ENCODE measurements at regions not wholly inside any gene's neighbourhood (a gene's known extent, or its start where the extent isn't known, plus 50 kb on each side); places are given as distances from the start of the nearest gene placed in this dataset.
"Not testable (repeated sequence)": the region's sequence is repeated elsewhere in the genome, so short reads cannot be mapped to it uniquely, and the experiment has no call there.

- ATAC-seq = no peak
- H3K4me3 ChIP-seq (ENCODE audit: low read length) = no peak overlapping the region
- no peaks in the 10 kb centered on the region for H3K27me3 ChIP-seq (ENCODE audit: control insufficient read depth, insufficient read depth)
- H3K4me1 ChIP-seq (ENCODE audit: control insufficient read depth, insufficient read depth, low read length) = no peaks in the 10 kb centered on the region
- 67% methylated on average over 2 of the region's 2 CpGs for WGBS
- H3K27ac ChIP-seq (ENCODE audit: low read length) = no peak overlapping the region
- DNase-seq = no peak
- intact Hi-C loops (cut with DNase I) = no loop called here
- no peaks in the 10 kb centered on the region for H3K9me3 ChIP-seq (ENCODE audit: control insufficient read depth, low read length)
These were observed 1793.1 kb downstream of the EFNA5 start for GRCh38 chr5:105877592-105877991.

- WGBS = 76% methylated on average over 2 of the region's 2 CpGs
- DNase-seq = no peak
- ATAC-seq = no peak
- no peak overlapping the region for H3K4me3 ChIP-seq (ENCODE audit: low read length)
- intact Hi-C loops (cut with DNase I) = no loop called here
- no peak overlapping the region for H3K27ac ChIP-seq (ENCODE audit: low read length)
- no peaks in the 10 kb centered on the region for H3K4me1 ChIP-seq (ENCODE audit: control insufficient read depth, insufficient read depth, low read length)
- no peaks in the 10 kb centered on the region for H3K9me3 ChIP-seq (ENCODE audit: control insufficient read depth, low read length)
- H3K27me3 ChIP-seq (ENCODE audit: control insufficient read depth, insufficient read depth) = no peaks in the 10 kb centered on the region
These were observed 1796.4 kb downstream of the EFNA5 start for GRCh38 chr5:105874316-105874715.

GRCh38 chr5:105872569-105873270, 1798.0 kb downstream of the EFNA5 start:
- no peaks in the 10 kb centered on the region for H3K9me3 ChIP-seq (ENCODE audit: control insufficient read depth, low read length)
- no peaks in the 10 kb centered on the region for H3K4me1 ChIP-seq (ENCODE audit: control insufficient read depth, insufficient read depth, low read length)
- H3K4me3 ChIP-seq (ENCODE audit: low read length) = no peak overlapping the region
- DNase-seq (no peak), ATAC-seq (no peak)
- intact Hi-C loops (cut with DNase I) = no loop called here
- H3K27me3 ChIP-seq (ENCODE audit: control insufficient read depth, insufficient read depth) = no peaks in the 10 kb centered on the region
- 81% methylated on average over 15 of the region's 15 CpGs for WGBS
- H3K27ac ChIP-seq (ENCODE audit: low read length) = no peak overlapping the region

GRCh38 chr5:105868038-105868780, 1802.5 kb downstream of the EFNA5 start:
- no peaks in the 10 kb centered on the region for H3K4me1 ChIP-seq (ENCODE audit: control insufficient read depth, insufficient read depth, low read length)
- no peak overlapping the region for H3K4me3 ChIP-seq (ENCODE audit: low read length)
- no peaks in the 10 kb centered on the region for H3K27me3 ChIP-seq (ENCODE audit: control insufficient read depth, insufficient read depth)
- no peak overlapping the region for H3K27ac ChIP-seq (ENCODE audit: low read length)
- DNase-seq (no peak), ATAC-seq (no peak)
- 85% methylated on average over 1 of the region's 1 CpG for WGBS
- intact Hi-C loops (cut with DNase I) = no loop called here
- H3K9me3 ChIP-seq (ENCODE audit: control insufficient read depth, low read length) = no peaks in the 10 kb centered on the region

- intact Hi-C loops (cut with DNase I) = no loop called here
- DNase-seq (no peak), ATAC-seq (no peak)
- Histone ChIP-seq H3K27ac (ENCODE audit: low read length) (no peak overlapping the region), H3K27me3 (ENCODE audit: control insufficient read depth, insufficient read depth) (no peaks in the 10 kb centered on the region), H3K4me3 (ENCODE audit: low read length) (no peak overlapping the region), H3K9me3 (ENCODE audit: control insufficient read depth, low read length) (no peaks in the 10 kb centered on the region), H3K4me1 (ENCODE audit: control insufficient read depth, insufficient read depth, low read length) (no peaks in the 10 kb centered on the region)
- WGBS = 88% methylated on average over 1 of the region's 1 CpG
These were observed 1804.9 kb downstream of the EFNA5 start for GRCh38 chr5:105865834-105866233.

- 97% methylated on average over 33 of the region's 33 CpGs for WGBS
These were observed 1811.4 kb downstream of the EFNA5 start for GRCh38 chr5:105859350-105859749.

GRCh38 chr5:105849701-105850100, 1821.0 kb downstream of the EFNA5 start:
- no peaks in the 10 kb centered on the region for H3K27me3 ChIP-seq (ENCODE audit: control insufficient read depth, insufficient read depth)
- WGBS = 54% methylated on average over 1 of the region's 1 CpG
- intact Hi-C loops (cut with DNase I) = no loop called here
- H3K9me3 ChIP-seq (ENCODE audit: control insufficient read depth, low read length) = no peaks in the 10 kb centered on the region
- H3K27ac ChIP-seq (ENCODE audit: low read length) = no peak overlapping the region
- H3K4me1 ChIP-seq (ENCODE audit: control insufficient read depth, insufficient read depth, low read length) = no peaks in the 10 kb centered on the region
- DNase-seq (no peak), ATAC-seq (no peak)
- no peak overlapping the region for H3K4me3 ChIP-seq (ENCODE audit: low read length)

More at GRCh38 chr5:105859350-105859749, 1811.4 kb downstream of the EFNA5 start:
- H3K9me3 ChIP-seq (ENCODE audit: control insufficient read depth, low read length); H3K4me1 ChIP-seq (ENCODE audit: control insufficient read depth, insufficient read depth, low read length); H3K27ac ChIP-seq (ENCODE audit: low read length); intact Hi-C loops (cut with DNase I); H3K4me3 ChIP-seq (ENCODE audit: low read length); H3K27me3 ChIP-seq (ENCODE audit: control insufficient read depth, insufficient read depth); ATAC-seq: not testable (repeated sequence)
- DNase-seq = peak in 2 of 3 donors; percentile 26 to 51

GRCh38 chr5:105840800-105841199, 1829.9 kb downstream of the EFNA5 start:
- H3K4me1 ChIP-seq (ENCODE audit: control insufficient read depth, insufficient read depth, low read length) = no peaks in the 10 kb centered on the region
- H3K27ac ChIP-seq (ENCODE audit: low read length) = no peak overlapping the region
- no peak overlapping the region for H3K4me3 ChIP-seq (ENCODE audit: low read length)
- ATAC-seq (no peak), DNase-seq (no peak)
- WGBS = 66% methylated on average over 3 of the region's 3 CpGs
- intact Hi-C loops (cut with DNase I) = no loop called here
- no peaks in the 10 kb centered on the region for H3K9me3 ChIP-seq (ENCODE audit: control insufficient read depth, low read length)
- no peaks in the 10 kb centered on the region for H3K27me3 ChIP-seq (ENCODE audit: control insufficient read depth, insufficient read depth)

- H3K27ac ChIP-seq (ENCODE audit: low read length) = no peak overlapping the region
- WGBS = 86% methylated on average over 1 of the region's 1 CpG
These were observed 1833.8 kb downstream of the EFNA5 start for GRCh38 chr5:105836887-105837286.

GRCh38 chr5:105836268-105836667, 1834.5 kb downstream of the EFNA5 start:
- H3K27me3 ChIP-seq (ENCODE audit: control insufficient read depth, insufficient read depth) = no peaks in the 10 kb centered on the region
- H3K27ac ChIP-seq (ENCODE audit: low read length) = no peak overlapping the region
- H3K4me3 ChIP-seq (ENCODE audit: low read length) = no peak overlapping the region
- ATAC-seq = no peak
- intact Hi-C loops (cut with DNase I) = no loop called here
- H3K4me1 ChIP-seq (ENCODE audit: control insufficient read depth, insufficient read depth, low read length) = no peaks in the 10 kb centered on the region
- DNase-seq = no peak
- H3K9me3 ChIP-seq (ENCODE audit: control insufficient read depth, low read length) = no peaks in the 10 kb centered on the region

More at GRCh38 chr5:105836887-105837286, 1833.8 kb downstream of the EFNA5 start:
- no peak for ATAC-seq
- Histone ChIP-seq H3K27me3 (ENCODE audit: control insufficient read depth, insufficient read depth) (no peaks in the 10 kb centered on the region), H3K4me1 (ENCODE audit: control insufficient read depth, insufficient read depth, low read length) (no peaks in the 10 kb centered on the region), H3K4me3 (ENCODE audit: low read length) (no peak overlapping the region), H3K9me3 (ENCODE audit: control insufficient read depth, low read length) (no peaks in the 10 kb centered on the region)
- intact Hi-C loops (cut with DNase I) = no loop called here
- no peak for DNase-seq

GRCh38 chr5:105828821-105829220, 1841.9 kb downstream of the EFNA5 start:
- H3K27me3 ChIP-seq (ENCODE audit: control insufficient read depth, insufficient read depth) = no peaks in the 10 kb centered on the region
- intact Hi-C loops (cut with DNase I) = no loop called here
- WGBS = 74% methylated on average over 1 of the region's 1 CpG
- no peak overlapping the region for H3K27ac ChIP-seq (ENCODE audit: low read length)
- no peaks in the 10 kb centered on the region for H3K4me1 ChIP-seq (ENCODE audit: control insufficient read depth, insufficient read depth, low read length)
- DNase-seq = no peak
- no peaks in the 10 kb centered on the region for H3K9me3 ChIP-seq (ENCODE audit: control insufficient read depth, low read length)
- ATAC-seq = no peak
- no peak overlapping the region for H3K4me3 ChIP-seq (ENCODE audit: low read length)

Data from right cardiac atrium (tissue), 5 donors.